ENCODE measurements at regions not wholly inside any gene's neighbourhood (a gene's known extent, or its start where the extent isn't known, plus 50 kb on each side); places are given as distances from the start of the nearest gene placed in this dataset.
"Not testable (repeated sequence)": the region's sequence is repeated elsewhere in the genome, so short reads cannot be mapped to it uniquely, and the experiment has no call there.

DNA sequence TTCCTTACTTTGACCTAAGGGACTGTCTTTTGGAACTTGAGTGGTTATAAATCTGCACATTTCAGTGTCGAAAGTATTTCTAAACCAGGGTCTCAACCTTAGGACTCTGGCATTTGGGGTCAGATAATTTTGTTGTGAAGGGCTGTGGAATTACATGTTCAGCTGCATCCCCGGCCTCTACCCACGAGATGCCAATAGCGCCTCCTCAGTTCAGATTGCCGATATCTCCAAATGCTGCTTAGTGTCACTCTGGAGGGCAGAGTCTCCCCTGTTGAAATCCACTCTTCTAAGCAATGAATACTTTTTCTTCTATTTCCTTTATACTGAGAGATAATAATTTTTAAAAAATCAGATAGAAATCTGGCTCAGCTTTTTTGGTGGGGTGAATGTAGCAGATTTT is 379.4 kb upstream of the RGS6 start:
- no peak overlapping the region for H3K4me3 ChIP-seq (ENCODE audit: low read depth, low read length)

GRCh38 chr14:71553779-71554178 is 378.4 kb upstream of the RGS6 start:
- no peak overlapping the region for H3K4me3 ChIP-seq (ENCODE audit: low read depth, low read length)

DNA sequence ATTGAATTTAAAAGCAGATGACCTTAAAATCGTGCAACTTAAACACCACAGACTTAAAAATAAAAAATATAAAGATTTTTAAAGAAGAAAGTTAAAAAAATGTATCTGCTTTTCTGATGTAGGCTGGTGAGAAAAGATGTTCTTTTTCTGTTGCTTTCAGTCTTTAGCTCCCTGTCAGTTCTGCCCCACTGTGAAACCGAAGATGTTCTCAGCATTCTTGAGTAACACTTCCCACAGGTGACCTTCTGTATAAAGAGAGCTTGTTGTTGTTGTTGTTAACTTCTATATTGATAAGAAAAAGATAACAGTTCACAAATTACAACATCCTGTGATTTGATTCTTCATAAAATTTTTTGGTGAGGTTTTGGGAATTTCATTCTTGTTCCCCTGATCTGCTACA is 377.9 kb upstream of the RGS6 start:
- no peak overlapping the region for H3K4me3 ChIP-seq (ENCODE audit: low read depth, low read length)

DNA sequence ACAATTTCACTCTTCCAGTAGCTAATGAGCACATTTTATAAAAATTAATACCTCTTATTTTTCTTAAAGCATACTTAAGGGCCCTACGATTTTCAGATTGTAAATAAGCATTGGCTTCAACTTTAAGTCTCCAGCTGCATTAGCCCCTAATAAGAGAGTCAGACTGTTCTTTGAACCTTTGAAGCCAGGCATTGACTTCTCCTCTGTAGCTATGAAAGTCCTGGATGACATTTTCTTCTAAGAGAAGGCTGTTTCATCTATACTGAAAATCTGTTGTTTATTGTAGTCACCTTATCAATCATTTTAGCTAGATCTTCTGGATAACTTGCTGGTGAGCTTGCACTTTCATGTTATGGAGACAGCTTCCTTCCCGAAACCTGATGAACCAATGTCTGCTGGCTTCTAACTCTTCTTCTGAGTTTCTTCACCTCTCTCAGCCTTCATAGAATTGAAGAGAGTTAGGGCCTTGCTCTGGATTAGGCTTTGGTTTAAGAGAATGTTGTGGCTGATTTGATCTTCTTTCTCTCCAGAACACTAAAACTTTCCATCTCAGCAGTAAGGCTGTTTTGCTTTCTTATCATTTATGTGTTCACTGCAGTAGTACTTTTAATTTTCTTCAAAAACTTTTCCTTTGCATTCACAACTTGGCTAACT is 377.1 kb upstream of the RGS6 start:
- H3K4me3 ChIP-seq (ENCODE audit: low read depth, low read length) = no peak overlapping the region

DNA sequence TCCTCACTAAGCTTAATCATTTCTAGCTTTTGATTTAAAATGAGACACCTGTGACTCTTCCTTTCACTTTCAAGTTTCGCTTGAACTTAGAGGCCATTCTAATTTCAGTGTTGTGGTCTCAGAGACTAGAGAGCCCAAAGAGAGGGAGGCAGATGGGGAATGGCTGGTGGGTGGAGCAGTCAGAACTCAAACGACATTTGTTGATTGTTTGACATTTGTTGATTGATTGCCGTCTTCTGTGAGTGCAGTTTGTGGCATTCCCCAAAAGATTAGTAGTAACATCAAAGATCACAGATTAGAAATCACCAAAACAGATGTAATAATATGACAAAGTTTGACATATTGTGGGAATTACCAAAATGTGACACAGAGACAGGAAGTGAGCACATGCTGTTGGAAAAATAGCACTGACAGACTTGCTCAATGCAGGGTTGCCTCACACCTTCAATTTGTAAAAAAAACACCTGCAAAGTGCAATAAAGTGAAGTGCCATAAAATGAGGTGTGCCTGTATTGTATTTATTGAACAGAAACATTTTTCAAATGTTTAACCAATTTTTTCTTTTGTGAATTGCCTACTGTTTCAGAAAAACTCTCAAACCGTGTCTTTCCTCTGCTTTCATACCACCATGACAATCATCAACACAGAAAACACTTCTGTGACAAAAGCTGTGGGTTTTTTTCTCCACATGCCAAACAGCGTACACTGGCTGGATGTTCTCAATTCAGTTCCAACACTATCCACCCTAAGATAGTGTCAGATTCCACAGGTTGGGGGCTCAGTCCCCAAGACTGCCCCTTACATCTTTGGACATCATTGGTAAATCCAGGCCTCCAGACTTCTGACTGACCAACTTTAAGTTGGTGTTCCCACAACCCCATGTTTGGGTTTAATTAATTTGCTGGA is 376.3 kb upstream of the RGS6 start:
- H3K4me3 ChIP-seq (ENCODE audit: low read depth, low read length) = no peak overlapping the region

- no peak overlapping the region for H3K4me3 ChIP-seq (ENCODE audit: low read depth, low read length)
Measured at GRCh38 chr14:71556730-71557129, 375.5 kb upstream of the RGS6 start.

GRCh38 chr14:71557351-71557750 is 374.9 kb upstream of the RGS6 start:
- H3K4me3 ChIP-seq (ENCODE audit: low read depth, low read length) = no peak overlapping the region

GRCh38 chr14:71558943-71559342 is 373.3 kb upstream of the RGS6 start:
- not testable (repeated sequence) for H3K4me3 ChIP-seq (ENCODE audit: low read depth, low read length)

DNA sequence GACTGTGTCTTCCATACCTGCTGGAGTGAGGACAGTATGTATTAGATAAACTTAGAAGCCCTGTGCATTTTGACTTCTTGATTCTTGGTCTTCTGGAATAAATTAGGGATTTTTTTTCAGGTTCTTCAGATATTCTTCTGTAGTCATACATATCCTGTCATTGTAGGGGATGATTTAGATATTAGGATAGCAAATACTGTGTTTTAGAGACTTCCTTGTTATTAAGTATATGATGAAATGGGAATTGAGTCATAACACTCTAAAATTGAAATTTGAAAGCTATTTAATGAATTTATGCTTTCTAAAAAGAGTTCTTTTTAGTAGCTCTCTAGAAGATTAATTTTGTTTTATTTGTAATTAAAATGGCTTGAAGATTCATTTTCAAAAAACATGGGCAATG is 371.5 kb upstream of the RGS6 start:
- H3K4me3 ChIP-seq (ENCODE audit: low read depth, low read length) = no peak overlapping the region

GRCh38 chr14:71563492-71564153 is 368.6 kb upstream of the RGS6 start:
- H3K4me3 ChIP-seq (ENCODE audit: low read depth, low read length) = no peak overlapping the region

GRCh38 chr14:71566276-71566675 is 366.0 kb upstream of the RGS6 start:
- no peak overlapping the region for H3K4me3 ChIP-seq (ENCODE audit: low read depth, low read length)

DNA sequence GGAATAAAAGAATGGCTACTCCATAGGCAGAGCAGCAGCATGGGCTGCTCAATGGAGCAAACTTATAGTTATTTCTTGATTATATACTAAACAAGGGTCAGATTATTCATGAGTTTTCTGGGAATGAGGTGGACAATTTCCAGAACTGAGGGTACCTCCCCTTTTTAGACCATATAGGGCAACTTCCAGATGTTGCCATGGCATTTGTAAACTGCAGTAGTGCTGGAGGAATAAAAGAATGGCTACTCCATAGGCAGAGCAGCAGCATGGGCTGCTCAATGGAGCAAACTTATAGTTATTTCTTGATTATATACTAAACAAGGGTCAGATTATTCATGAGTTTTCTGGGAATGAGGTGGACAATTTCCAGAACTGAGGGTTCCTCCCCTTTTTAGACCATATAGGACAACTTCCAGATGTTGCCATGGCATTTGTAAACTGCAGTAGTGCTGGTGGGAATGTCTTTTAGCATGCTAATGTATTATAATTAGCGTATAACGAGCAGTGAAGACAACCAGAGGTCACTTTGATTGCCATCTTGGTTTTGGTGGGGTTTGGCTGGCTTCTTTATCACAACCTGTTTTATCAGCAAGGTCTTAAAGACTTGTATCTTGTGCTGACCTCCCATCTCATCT is 364.6 kb upstream of the RGS6 start:
- H3K4me3 ChIP-seq (ENCODE audit: low read depth, low read length) = not testable (repeated sequence)

- H3K4me3 ChIP-seq (ENCODE audit: low read depth, low read length) = no peak overlapping the region
Measured at GRCh38 chr14:71574976-71575375, 357.3 kb upstream of the RGS6 start.

- no peak overlapping the region for H3K4me3 ChIP-seq (ENCODE audit: low read depth, low read length)
Measured at GRCh38 chr14:71576472-71576871, 355.8 kb upstream of the RGS6 start.

DNA sequence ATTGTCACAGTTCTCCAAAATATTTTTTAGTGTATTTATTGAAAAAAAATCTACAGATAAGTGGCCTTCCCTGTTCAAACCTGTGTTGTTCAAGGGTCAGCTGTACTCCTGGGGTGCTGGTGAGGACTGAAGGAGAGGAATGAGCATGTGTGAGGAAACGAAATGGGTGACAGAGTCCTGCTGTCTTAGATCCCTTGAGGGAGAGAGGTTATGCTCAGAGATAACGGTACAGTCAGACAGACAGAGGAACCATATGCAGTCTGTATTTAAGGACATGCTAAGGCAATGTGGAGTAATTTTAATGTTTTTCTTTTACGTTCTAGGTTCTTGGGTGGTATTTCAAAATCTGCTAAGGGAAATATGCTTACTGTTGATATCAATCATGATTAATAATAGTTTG is 352.9 kb upstream of the RGS6 start:
- no peak overlapping the region for H3K4me3 ChIP-seq (ENCODE audit: low read depth, low read length)

DNA sequence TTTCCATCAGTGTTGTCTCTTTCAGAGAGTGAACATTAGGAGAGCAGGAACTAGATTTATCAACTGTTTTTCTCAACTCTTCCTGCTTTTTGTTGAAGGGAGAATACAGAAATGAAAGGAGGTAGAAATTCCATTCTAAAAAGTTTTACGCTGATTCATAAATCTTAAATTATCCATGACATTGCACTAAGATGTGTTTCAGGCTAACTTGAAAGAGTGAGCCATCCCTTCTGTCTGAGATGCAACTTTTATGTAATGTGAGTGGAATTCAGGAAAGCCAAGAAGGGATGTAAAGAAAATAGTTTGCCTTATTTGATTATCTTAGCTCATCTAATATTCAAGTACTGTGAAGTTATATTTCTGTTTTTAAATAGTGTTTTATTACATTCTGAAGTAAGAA is 349.5 kb upstream of the RGS6 start:
- no peak overlapping the region for H3K4me3 ChIP-seq (ENCODE audit: low read depth, low read length)

- no peak overlapping the region for H3K4me3 ChIP-seq (ENCODE audit: low read depth, low read length)
Measured at GRCh38 chr14:71583194-71583593, 349.0 kb upstream of the RGS6 start.

DNA sequence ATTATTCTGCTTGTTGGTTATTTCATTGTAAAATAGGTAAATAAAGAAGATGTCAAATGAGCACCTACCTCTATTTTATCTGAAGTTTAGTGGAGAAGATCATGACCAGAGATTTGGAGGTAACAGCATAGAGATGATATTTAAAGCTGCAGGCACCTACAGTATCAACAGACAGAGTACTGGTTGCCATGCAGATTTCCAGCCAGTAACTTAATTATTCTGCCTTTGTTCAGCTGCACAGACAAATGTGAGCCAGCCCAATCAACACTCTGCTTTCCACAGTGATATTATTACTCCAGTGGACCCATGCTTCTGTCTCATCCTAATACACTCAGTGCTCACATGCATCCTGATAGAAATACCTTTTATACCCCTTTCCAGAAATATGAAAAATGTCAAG is 348.5 kb upstream of the RGS6 start:
- no peak overlapping the region for H3K4me3 ChIP-seq (ENCODE audit: low read depth, low read length)

DNA sequence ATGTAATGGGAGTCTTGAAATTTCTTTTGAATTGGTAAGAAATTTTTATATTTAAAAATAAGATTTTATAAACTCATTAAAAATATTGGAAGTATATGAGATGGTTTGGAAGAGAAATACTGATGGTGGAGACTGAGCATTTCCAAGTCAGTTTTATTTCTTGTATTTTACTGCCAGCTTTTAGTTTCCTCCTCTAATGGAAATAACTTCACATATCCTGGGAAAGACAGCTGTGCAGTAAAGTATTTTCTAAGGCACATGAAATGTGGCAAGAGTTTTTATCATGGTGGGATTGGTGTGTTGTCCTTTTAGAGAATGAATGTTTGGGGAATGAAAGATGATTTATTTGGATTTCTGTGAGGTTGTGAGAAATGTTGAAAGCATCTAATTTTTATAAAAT is 346.9 kb upstream of the RGS6 start:
- H3K4me3 ChIP-seq (ENCODE audit: low read depth, low read length) = no peak overlapping the region

DNA sequence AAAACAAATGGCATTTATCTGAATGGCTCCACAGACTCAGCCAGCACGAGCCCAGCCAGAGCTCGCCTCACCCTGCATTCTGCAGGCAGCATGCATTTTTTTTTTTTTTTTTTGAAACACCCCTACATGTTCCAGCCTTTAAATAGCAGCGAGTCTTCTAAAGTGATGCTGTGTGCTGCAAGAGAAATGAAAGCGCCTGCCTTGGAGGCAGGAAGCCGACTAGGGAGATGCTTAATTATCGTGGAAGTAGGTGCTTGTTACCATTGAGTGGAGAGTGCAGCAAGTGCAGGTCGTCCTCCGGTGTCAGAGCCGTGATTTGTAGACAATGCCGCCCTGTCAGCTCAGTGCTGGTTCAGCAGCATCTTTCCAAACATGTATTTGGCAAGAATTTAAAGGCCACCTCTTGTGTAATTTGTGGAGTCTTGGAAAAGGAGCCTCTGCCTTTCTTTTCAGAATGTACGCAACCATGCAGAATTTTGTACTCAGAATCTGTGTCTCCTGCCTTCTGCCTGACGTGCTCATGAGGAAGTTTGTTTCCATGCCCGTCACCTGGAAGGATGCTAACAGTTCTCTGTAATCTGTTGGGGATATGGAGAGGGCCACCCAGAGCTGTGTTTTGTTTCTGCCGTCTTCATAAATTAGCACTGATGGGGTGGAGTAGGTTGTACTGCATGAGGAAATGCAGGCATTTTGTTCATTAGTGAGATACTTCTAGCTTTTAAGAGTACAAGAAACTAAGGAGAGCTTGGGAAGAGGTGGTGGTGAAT is 345.9 kb upstream of the RGS6 start:
- no peak overlapping the region for H3K4me3 ChIP-seq (ENCODE audit: low read depth, low read length)

- H3K4me3 ChIP-seq (ENCODE audit: low read depth, low read length) = no peak overlapping the region
Measured at GRCh38 chr14:71588028-71588427, 344.2 kb upstream of the RGS6 start.
